K562 (cell line): ENCODE measurements at regions not wholly inside any gene's neighbourhood (a gene's known extent, or its start where the extent isn't known, plus 50 kb on each side); places are given as distances from the start of the nearest gene placed in this dataset.

Experiments used
- ATAC-seq: fragments of 200-7000 bp; cut with Tn5 transposase; 3 replicates; pipeline ENCODE4 v1.9.1; 2020; ENCODE audit warnings: moderate library complexity
- BruUV-seq: library from RNA; stranded (reverse); fragments of 400-500 nt; replicated peaks from 2 replicates; lab custom pipeline; 2021; lab: Mats Ljungman, UMichigan
- CTCF ChIA-PET: fragments of 300-600 bp; formaldehyde crosslinking; extraction: SDS; loops from one replicate; lab custom pipeline; 2021; ENCODE audit warnings: low intra/inter-chr PET ratio; lab: Yijun Ruan, JAX
- POLR2A ChIA-PET: fragments of 300-600, 350-650 bp; sonication (Branson Sonifier 250); formaldehyde crosslinking; extraction: SDS; loops from one replicate; lab custom pipeline; 2021; ENCODE audit warnings: antibody characterized with exemption, inconsistent platforms; lab: Yijun Ruan, JAX
- DNase-seq, 4 experiments: peaks; one replicate each; pipeline versions ENCODE4 v3.0.0 to v3.0.0-alpha.2; 2011 to 2018; ENCODE audit warnings: low spot score in 3 of 4, mixed read lengths in 3 of 4; ENCODE audit errors: extremely low read depth in 1 of 4
- FAIRE-seq: peaks from 2 replicates; lab custom pipeline; 2011; peaks lifted over from hg19 to GRCh38; lab: Jason Lieb, UNC
- H2AFZ ChIP-seq: 2 replicates; pipeline ENCODE4 v1.6.0; 2011; ENCODE audit warnings: low read depth, low read length, control low read depth, inconsistent platforms
- H3K27ac ChIP-seq: fragments of 200-600 bp; 3 replicates; pipeline ENCODE4 v1.8.0; 2011; ENCODE audit warnings: low read depth, mild to moderate bottlenecking, control low read depth, inconsistent platforms, low read length, moderate library complexity, mixed read lengths; ENCODE audit errors: extremely low read depth
- H3K27me3 ChIP-seq, 2 experiments: fragments of 300-600 bp in 1 of 2; 2 replicates in 1 of 2; 3 replicates in 1 of 2; pipeline versions ENCODE4 v1.6.0 to v1.8.0; 2011; ENCODE audit warnings: inconsistent platforms in 2 of 2, low read length in 2 of 2, mild to moderate bottlenecking in 1 of 2, mixed read lengths in 1 of 2, moderate library complexity in 1 of 2; ENCODE audit not compliant: control insufficient read depth in 2 of 2, insufficient read depth in 2 of 2
- H3K36me3 ChIP-seq: fragments of 300-600 bp; 3 replicates; pipeline ENCODE4 v1.8.0; 2011; ENCODE audit warnings: mild to moderate bottlenecking, low read length, inconsistent platforms; ENCODE audit not compliant: control insufficient read depth, insufficient read depth
- H3K4me1 ChIP-seq, 2 experiments: fragments of 200-600 bp in 1 of 2; replicated peaks in 1 of 2; 2 replicates in 1 of 2; 3 replicates in 1 of 2; pipeline versions ENCODE4 v1.5.1 to v1.8.0; 2011; ENCODE audit warnings: inconsistent platforms in 2 of 2, low read length in 2 of 2, mild to moderate bottlenecking in 1 of 2, mixed read lengths in 1 of 2, moderate library complexity in 1 of 2; ENCODE audit not compliant: control insufficient read depth in 2 of 2, insufficient read depth in 2 of 2
- H3K4me2 ChIP-seq: 2 replicates; pipeline ENCODE4 v1.6.1; 2011; ENCODE audit warnings: low read length, control low read depth, inconsistent platforms, mixed read lengths; ENCODE audit not compliant: insufficient read depth
- H3K4me3 ChIP-seq: fragments of 200-600 bp; sonication (generic), shearing (Covaris generic); 2 replicates; pipeline ENCODE4 v1.5.1; 2016; ENCODE audit warnings: control low read depth, inconsistent platforms
- H3K79me2 ChIP-seq: fragments of 200-600 bp; 3 replicates; pipeline ENCODE4 v1.8.0; 2011; ENCODE audit warnings: low read length, inconsistent platforms; ENCODE audit not compliant: control insufficient read depth, insufficient read depth
- H3K9ac ChIP-seq, 2 experiments: 2 replicates each; pipeline versions ENCODE4 v1.6.0 to v1.6.1; 2011; ENCODE audit warnings: low read depth in 2 of 2, low read length in 2 of 2, control low read depth in 1 of 2, inconsistent platforms in 1 of 2, mild to moderate bottlenecking in 1 of 2, mixed read lengths in 1 of 2; ENCODE audit not compliant: insufficient read depth in 1 of 2
- H3K9me1 ChIP-seq: one replicate; pipeline ENCODE4 v1.6.0; 2011; ENCODE audit warnings: inconsistent platforms, mild to moderate bottlenecking, low read length, moderate library complexity; ENCODE audit not compliant: control insufficient read depth, insufficient read depth
- H3K9me3 ChIP-seq: replicated peaks from 2 replicates; pipeline ENCODE4 v1.5.1; 2011; ENCODE audit warnings: low read depth, low read length, inconsistent platforms; ENCODE audit not compliant: control insufficient read depth, insufficient read depth
- H4K20me1 ChIP-seq: replicated peaks from 2 replicates; pipeline ENCODE4 v1.6.1; 2011; ENCODE audit warnings: low read length, inconsistent platforms, mixed read lengths; ENCODE audit not compliant: control insufficient read depth, insufficient read depth
- ATF3 ChIP-seq, 2 experiments: fragments of 450-650 bp in 1 of 2; sonication (generic) in 1 of 2; formaldehyde crosslinking in 1 of 2; IDR thresholded peaks in 1 of 2; conservative IDR thresholded peaks in 1 of 2; 2 replicates each; pipeline versions ENCODE4 v1.6.1 to v1.8.1; 2016 to 2023; ENCODE audit warnings: mild to moderate bottlenecking in 2 of 2, moderate library complexity in 2 of 2, inconsistent platforms in 1 of 2, missing genetic modification reagents in 1 of 2
- BACH1 ChIP-seq: fragments of 200-800 bp; sonication (Bioruptor generic); IDR thresholded peaks from 2 replicates; pipeline ENCODE4 v1.6.1; 2016; ENCODE audit warnings: missing genetic modification characterization, missing compliant biosample characterization
- CREBBP ChIP-seq: IDR thresholded peaks from one replicate; pipeline ENCODE4 v1.6.1; 2012; ENCODE audit warnings: low read depth, mild to moderate bottlenecking, control low read depth, inconsistent platforms, low read length
- NBN ChIP-seq: fragments of 450-650 bp; IDR thresholded peaks from 2 replicates; pipeline ENCODE4 v1.6.1; 2016; ENCODE audit warnings: low read depth, mild to moderate bottlenecking
- PHF20 ChIP-seq: fragments of 450-650 bp; IDR thresholded peaks from 2 replicates; pipeline ENCODE4 v1.6.1; 2018; ENCODE audit not compliant: partially characterized antibody
- U2AF2 ChIP-seq: fragments of 200-400 bp; formaldehyde crosslinking; optimal IDR thresholded peaks from 2 replicates; pipeline ENCODE3; 2017; ENCODE audit warnings: low read depth, mild to moderate bottlenecking, low read length
- ZNF444 ChIP-seq: fragments of 250-450 bp; sonication (Bioruptor Pico); IDR thresholded peaks from 2 replicates; pipeline ENCODE4 v1.4.0; 2020; ENCODE audit warnings: mild to moderate bottlenecking, moderate library complexity
- ZNF707 ChIP-seq: fragments of 250-450 bp; sonication (Bioruptor Pico); conservative IDR thresholded peaks from 2 replicates; pipeline ENCODE4 v1.8.0; 2022; ENCODE audit warnings: inconsistent platforms, mild to moderate bottlenecking, moderate library complexity
- ZNF830 ChIP-seq: fragments of 250-450 bp; sonication (Bioruptor Pico); IDR thresholded peaks from 2 replicates; pipeline ENCODE4 v1.5.0; 2021; ENCODE audit warnings: mild to moderate bottlenecking
- in situ Hi-C: fragments of 300-500 bp; cut with MboI; formaldehyde crosslinking; loops from 4 replicates; pipeline ENCODE4 v1.15.0; 2018; ENCODE audit warnings: inconsistent platforms, mixed read lengths
- intact Hi-C: fragments of 100-400 bp; cut with micrococcal nuclease; formaldehyde crosslinking; loops from 2 replicates; pipeline ENCODE4 v1.14.2; 2022

- Histone ChIP-seq H3K9me3 (no peaks in the 10 kb centered on the region), H4K20me1 (no peaks in the 10 kb centered on the region), H3K27ac (no peak overlapping the region), H3K4me2 (no peak overlapping the region), H2AFZ (no peak overlapping the region), H3K27me3 (no peaks in the 10 kb centered on the region), H3K9ac (no peak overlapping the region), H3K9me1 (no peaks in the 10 kb centered on the region), H3K36me3 (no peaks in the 10 kb centered on the region), H3K4me1 (no peaks in the 10 kb centered on the region), H3K79me2 (no peaks in the 10 kb centered on the region), H3K4me3 (no peak overlapping the region)
- POLR2A ChIA-PET = no interaction called here
- CTCF ChIA-PET = no interaction called here
- no peak for ATAC-seq
- BruUV-seq = no TSS peak
- TF ChIP-seq NBN (no peak), U2AF2 (no peak), BACH1 (no peak), ZNF444 (CRISPR knock-in tag) (no peak), ZNF707 (no peak), ZNF830 (CRISPR knock-in tag) (no peak), CREBBP (no peak), ATF3 (IDR thresholded peaks at IDR 0.05) (no peak), ATF3 (CRISPR knock-in tag; conservative IDR thresholded peaks at IDR 0.05) (no peak), PHF20 (no peak)
- FAIRE-seq = no peak
- no peak for DNase-seq
- in situ Hi-C loops (no loop called here), intact Hi-C loops (no loop called here)
These were observed 175.6 kb downstream of the RELL1 start for GRCh38 chr4:37510626-37511025.
